Adrenal gland (tissue), 9 donors: ENCODE measurements at regions not wholly inside any gene's neighbourhood (a gene's known extent, or its start where the extent isn't known, plus 50 kb on each side); places are given as distances from the start of the nearest gene placed in this dataset.

Experiments
- DNase-seq, 7 donors: peaks; one replicate each; pipeline ENCODE4 v3.0.0-alpha.2; 2019 to 2020
- H3K27ac ChIP-seq, 5 donors: fragments of 200-600 bp; sonication (generic) in 4 of 5; 1 replicate in 3 of 5; 2 replicates in 2 of 5; pipeline versions ENCODE4 v1.5.1 to v1.8.0; 2016 to 2020; ENCODE audit warnings: mild to moderate bottlenecking in 1 of 5
- H3K27me3 ChIP-seq: fragments of 200-600 bp; 2 replicates; pipeline ENCODE4 v1.8.0; 2021
- H3K36me3 ChIP-seq, 2 donors: fragments of 200-600 bp; replicated peaks in 1 of 2; 1 replicate in 1 of 2; 2 replicates in 1 of 2; pipeline versions ENCODE4 v1.5.1 to v1.8.0; 2018 to 2022
- H3K4me1 ChIP-seq, 2 donors: fragments of 200-600 bp; replicated peaks in 1 of 2; 1 replicate in 1 of 2; 2 replicates in 1 of 2; pipeline versions ENCODE4 v1.5.1 to v1.8.0; 2018 to 2021
- H3K4me3 ChIP-seq, 4 donors: fragments of 200-600 bp; sonication (generic) in 3 of 4; one replicate each; pipeline ENCODE4 v1.5.1; 2016 to 2018
- H3K9me3 ChIP-seq, 3 donors: fragments of 200-600 bp; sonication (generic) in 1 of 3; replicated peaks in 1 of 3; 1 replicate in 2 of 3; 2 replicates in 1 of 3; pipeline versions ENCODE4 v1.5.1 to v1.8.0; 2016 to 2021
- POLR2A ChIP-seq, 2 donors: fragments of 450-650 bp; IDR thresholded peaks; one replicate each; pipeline ENCODE4 v1.6.1; 2017; ENCODE audit warnings: antibody characterized with exemption in 2 of 2, mild to moderate bottlenecking in 2 of 2, moderate library complexity in 1 of 2
- whole genome bisulfite sequencing, 4 donors: extraction: QIAGEN DNeasy Blood & Tissue Kit in 2 of 4; methylation state at CpG; one replicate each; pipeline versions ENCODE4 v1.1.5 to v1.1.7; 2013 to 2017; 5-methylcytosine and 5-hydroxymethylcytosine counted together
- intact Hi-C, 2 donors: fragments of 100-400 bp; cut with DNase I; formaldehyde crosslinking; loops; one replicate each; pipeline versions ENCODE4 v1.14.1 to v1.15.0; 2022 to 2023
- TF ChIP-seq, protein P1 (sequence below), 6 experiments: fragments of 450-650 bp in 4 of 6; fragments of 200-600 bp in 2 of 6; sonication (generic) in 1 of 6; IDR thresholded peaks; 1 replicate in 5 of 6; 2 replicates in 1 of 6; pipeline versions ENCODE4 v1.5.1 to v1.8.0; 2016 to 2021; ENCODE audit warnings: antibody characterized with exemption in 6 of 6, mild to moderate bottlenecking in 2 of 6, moderate library complexity in 1 of 6
- donor health status: healthy with polysubstance abuse.
- donor health status: Bipolar disorder and iron deficiency.
- donor health status: DM: yes; HTN: yes; CAD: no.
- donor health status: DM: no; HTN: no; CAD: no.
- donor health status: DM: no; HTN: no; CAD: no.

DNA sequence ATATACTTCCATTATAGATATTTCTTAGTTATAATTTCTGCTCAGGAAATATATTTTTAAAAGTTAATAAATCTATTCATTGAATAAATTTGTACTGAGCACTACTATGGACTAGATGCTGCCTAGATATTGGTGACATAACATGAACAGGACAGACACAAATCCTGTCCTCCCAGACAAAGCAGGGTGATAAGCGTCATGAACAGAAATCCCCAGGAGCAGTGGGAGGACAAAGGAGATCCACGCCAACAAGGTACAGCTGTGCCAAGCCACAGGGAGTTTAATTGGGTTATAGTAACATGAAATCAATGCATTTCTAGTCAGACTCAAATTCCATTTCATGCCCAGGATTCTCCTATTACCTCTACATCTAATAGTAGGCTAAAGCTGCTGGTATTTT, 171.8 kb upstream of the CPNE8 start:
- H3K9me3 ChIP-seq, result no peaks in the 10 kb centered on the region
- no peaks in the 10 kb centered on the region for H3K4me1 ChIP-seq
- TF ChIP-seq, protein P1, sequence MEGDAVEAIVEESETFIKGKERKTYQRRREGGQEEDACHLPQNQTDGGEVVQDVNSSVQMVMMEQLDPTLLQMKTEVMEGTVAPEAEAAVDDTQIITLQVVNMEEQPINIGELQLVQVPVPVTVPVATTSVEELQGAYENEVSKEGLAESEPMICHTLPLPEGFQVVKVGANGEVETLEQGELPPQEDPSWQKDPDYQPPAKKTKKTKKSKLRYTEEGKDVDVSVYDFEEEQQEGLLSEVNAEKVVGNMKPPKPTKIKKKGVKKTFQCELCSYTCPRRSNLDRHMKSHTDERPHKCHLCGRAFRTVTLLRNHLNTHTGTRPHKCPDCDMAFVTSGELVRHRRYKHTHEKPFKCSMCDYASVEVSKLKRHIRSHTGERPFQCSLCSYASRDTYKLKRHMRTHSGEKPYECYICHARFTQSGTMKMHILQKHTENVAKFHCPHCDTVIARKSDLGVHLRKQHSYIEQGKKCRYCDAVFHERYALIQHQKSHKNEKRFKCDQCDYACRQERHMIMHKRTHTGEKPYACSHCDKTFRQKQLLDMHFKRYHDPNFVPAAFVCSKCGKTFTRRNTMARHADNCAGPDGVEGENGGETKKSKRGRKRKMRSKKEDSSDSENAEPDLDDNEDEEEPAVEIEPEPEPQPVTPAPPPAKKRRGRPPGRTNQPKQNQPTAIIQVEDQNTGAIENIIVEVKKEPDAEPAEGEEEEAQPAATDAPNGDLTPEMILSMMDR (IDR thresholded peaks at IDR 0.05), result no peak
- no peak for TF ChIP-seq POLR2A (IDR thresholded peaks at IDR 0.05)
- H3K4me3 ChIP-seq, result no peak overlapping the region
- no peaks in the 10 kb centered on the region for H3K27me3 ChIP-seq
- intact Hi-C loops, result no loop called here
- WGBS, 4 donors, result 59 to 74% (median 71%) methylated on average over 2 of the region's 2 CpGs
- H3K27ac ChIP-seq, result no peak overlapping the region
- no peak for DNase-seq
- no peaks in the 10 kb centered on the region for H3K36me3 ChIP-seq

DNA sequence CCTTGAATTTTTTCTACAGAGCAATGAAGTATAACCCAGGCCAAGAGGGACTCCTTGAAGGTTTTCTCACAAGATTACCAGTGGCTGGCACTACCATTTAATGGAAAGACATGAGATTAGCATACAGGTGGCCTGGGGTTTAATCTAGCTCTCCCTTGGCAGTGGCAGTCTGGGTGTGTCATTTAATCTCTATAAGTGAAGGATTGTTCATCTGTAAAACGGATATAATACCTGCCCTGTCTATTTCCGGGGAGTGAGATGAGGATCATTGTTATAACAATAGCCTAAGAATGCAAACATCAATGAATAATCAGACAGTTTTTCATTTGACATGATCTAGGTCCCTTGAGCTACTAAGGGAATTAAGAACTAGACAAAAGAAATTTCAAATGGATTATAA, 168.7 kb upstream of the CPNE8 start:
- Histone ChIP-seq H3K4me1 (no peaks in the 10 kb centered on the region), H3K9me3 (no peaks in the 10 kb centered on the region), H3K27me3 (no peaks in the 10 kb centered on the region), H3K36me3 (no peaks in the 10 kb centered on the region), H3K27ac (no peak overlapping the region), H3K4me3 (no peak overlapping the region)
- WGBS, 4 donors, result 57 to 66% (median 62%) methylated on average over 2 of the region's 2 CpGs
- no peak for DNase-seq
- intact Hi-C loops, result no loop called here
- TF ChIP-seq, protein P1 (IDR thresholded peaks at IDR 0.05), result no peak
- no peak for TF ChIP-seq POLR2A (IDR thresholded peaks at IDR 0.05)

DNA sequence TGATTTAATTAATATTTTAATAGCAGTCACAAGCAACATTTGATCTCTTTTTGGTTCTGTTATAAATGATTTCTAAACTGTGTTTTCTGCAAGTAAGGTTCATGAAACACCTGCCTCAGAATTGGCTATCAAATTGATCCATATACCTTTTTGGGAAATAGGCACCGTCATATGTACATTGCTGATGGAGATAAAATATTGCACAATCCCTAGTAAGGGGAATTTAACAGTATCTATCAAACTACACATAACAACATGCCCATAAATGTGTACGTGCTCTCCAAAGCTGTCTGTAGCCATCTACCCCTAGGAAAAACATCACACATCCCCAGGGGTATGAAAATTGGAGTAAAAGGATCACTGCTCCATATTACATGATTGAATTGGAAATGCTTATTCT, 167.3 kb upstream of the CPNE8 start:
- Histone ChIP-seq H3K4me3 (no peak overlapping the region), H3K9me3 (no peaks in the 10 kb centered on the region), H3K4me1 (no peaks in the 10 kb centered on the region), H3K27me3 (no peaks in the 10 kb centered on the region), H3K27ac (no peak overlapping the region), H3K36me3 (no peaks in the 10 kb centered on the region)
- DNase-seq, result no peak
- WGBS, 4 donors, result 55 to 88% (median 63%) methylated on average over 2 of the region's 2 CpGs
- intact Hi-C loops, result no loop called here
- no peak for TF ChIP-seq POLR2A (IDR thresholded peaks at IDR 0.05)
- TF ChIP-seq, protein P1 (IDR thresholded peaks at IDR 0.05), result no peak

DNA sequence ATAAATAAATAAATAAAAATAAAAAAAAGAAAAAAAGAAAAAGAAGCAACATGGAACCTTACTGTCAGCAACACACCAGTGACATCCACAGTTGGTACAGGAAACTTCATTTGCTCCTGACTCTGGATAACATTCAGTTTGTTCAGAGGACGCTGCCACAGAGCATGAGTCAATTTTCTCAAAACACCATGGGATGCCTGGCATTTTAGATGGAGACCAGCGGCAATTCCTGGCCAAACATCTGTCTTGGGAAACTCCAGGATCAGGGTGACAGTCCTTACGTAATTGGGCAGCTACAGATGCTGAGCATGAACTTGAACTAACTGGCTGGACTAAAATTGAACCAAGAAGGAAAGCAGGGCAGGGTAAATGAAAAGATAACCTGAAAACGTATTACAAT, 166.2 kb upstream of the CPNE8 start:
- 55 to 66% (median 60%) methylated on average over 4 of the region's 4 CpGs for WGBS, 4 donors
- no peaks in the 10 kb centered on the region for H3K4me1 ChIP-seq
- H3K27me3 ChIP-seq, result no peaks in the 10 kb centered on the region
- H3K36me3 ChIP-seq, result no peaks in the 10 kb centered on the region
- H3K27ac ChIP-seq, result no peak overlapping the region
- H3K9me3 ChIP-seq, result no peaks in the 10 kb centered on the region
- no peak for DNase-seq
- H3K4me3 ChIP-seq, result no peak overlapping the region
- intact Hi-C loops, result no loop called here
- TF ChIP-seq, protein P1 (IDR thresholded peaks at IDR 0.05), result no peak
- TF ChIP-seq POLR2A (IDR thresholded peaks at IDR 0.05), result no peak
